Effector CD4-positive, alpha-beta T cell (primary cell): ENCODE measurements at regions not wholly inside any gene's neighbourhood (a gene's known extent, or its start where the extent isn't known, plus 50 kb on each side); places are given as distances from the start of the nearest gene placed in this dataset.

Experiments
- DNase-seq: peaks from one replicate; pipeline ENCODE4 v3.0.0-alpha.2; 2020

- no peak for DNase-seq
These were observed 255.3 kb upstream of the SALL3 start for GRCh38 chr18:78724214-78724914.

GRCh38 chr18:78725426-78725825 is 254.2 kb upstream of the SALL3 start:
- DNase-seq = no peak

GRCh38 chr18:78726326-78727056 is 253.1 kb upstream of the SALL3 start:
- DNase-seq = no peak

GRCh38 chr18:78727057-78727739 is 252.4 kb upstream of the SALL3 start:
- no peak for DNase-seq

- DNase-seq = no peak
These were observed 251.5 kb upstream of the SALL3 start for GRCh38 chr18:78727877-78728783.

GRCh38 chr18:78728784-78729467 is 250.7 kb upstream of the SALL3 start:
- DNase-seq = no peak

- DNase-seq = no peak
These were observed 249.1 kb upstream of the SALL3 start for GRCh38 chr18:78730546-78730945.

- DNase-seq = no peak
These were observed 248.6 kb upstream of the SALL3 start for GRCh38 chr18:78731016-78731397.

GRCh38 chr18:78731398-78732032 is 248.1 kb upstream of the SALL3 start:
- no peak for DNase-seq

- no peak for DNase-seq
These were observed 247.1 kb upstream of the SALL3 start for GRCh38 chr18:78732273-78733210.

- no peak for DNase-seq
These were observed 245.6 kb upstream of the SALL3 start for GRCh38 chr18:78733762-78734613.

GRCh38 chr18:78734614-78734945 is 245.0 kb upstream of the SALL3 start:
- DNase-seq = no peak

GRCh38 chr18:78735131-78736014 is 244.2 kb upstream of the SALL3 start:
- no peak for DNase-seq

- no peak for DNase-seq
These were observed 243.5 kb upstream of the SALL3 start for GRCh38 chr18:78736015-78736690.

- no peak for DNase-seq
These were observed 242.4 kb upstream of the SALL3 start for GRCh38 chr18:78737006-78737915.

- DNase-seq = no peak
These were observed 241.4 kb upstream of the SALL3 start for GRCh38 chr18:78738076-78738690.
